NOMO-1 (cell line): ENCODE measurements at regions not wholly inside any gene's neighbourhood (a gene's known extent, or its start where the extent isn't known, plus 50 kb on each side); places are given as distances from the start of the nearest gene placed in this dataset.

ENCODE experiments used
- DNase-seq, 2 experiments: peaks; one replicate each; lab custom pipeline; 2025; ENCODE audit not compliant: unreplicated experiment in 2 of 2; lab: John Stamatoyannopoulos, UW

DNA sequence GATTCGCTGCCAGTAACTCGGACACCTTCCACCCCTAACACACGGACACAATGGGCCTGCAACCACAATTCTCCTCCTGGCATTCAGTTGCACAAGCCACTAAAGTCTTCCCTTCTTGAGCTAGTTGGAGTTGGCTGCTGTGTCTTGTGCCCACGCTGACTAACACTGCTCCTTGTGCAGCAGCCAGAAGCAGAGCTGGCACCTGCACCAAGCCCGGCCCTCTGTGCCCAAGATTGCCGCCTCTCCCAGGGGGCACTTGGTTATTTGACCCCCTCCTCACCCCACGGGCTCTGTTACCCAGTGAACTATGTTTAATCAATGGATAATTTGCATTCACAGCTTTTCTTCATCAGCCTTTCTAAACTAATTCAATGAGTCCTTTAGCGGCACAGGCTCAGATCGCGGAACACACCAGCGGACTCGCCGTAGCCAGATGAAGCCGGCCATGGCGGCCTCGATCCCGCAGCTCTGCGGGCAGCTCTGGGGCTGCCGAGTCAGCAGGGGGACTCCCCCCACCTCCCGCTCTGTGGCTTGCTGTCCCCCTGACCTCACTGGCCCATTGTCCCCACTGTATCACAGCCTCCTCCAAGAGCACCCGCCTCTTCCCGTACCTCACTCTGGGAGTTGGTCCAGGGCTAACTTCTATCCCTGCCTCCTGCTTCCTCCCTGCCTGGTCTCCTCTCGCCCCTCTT is 94.8 kb upstream of the AFDN start:
- no peak for DNase-seq

DNA sequence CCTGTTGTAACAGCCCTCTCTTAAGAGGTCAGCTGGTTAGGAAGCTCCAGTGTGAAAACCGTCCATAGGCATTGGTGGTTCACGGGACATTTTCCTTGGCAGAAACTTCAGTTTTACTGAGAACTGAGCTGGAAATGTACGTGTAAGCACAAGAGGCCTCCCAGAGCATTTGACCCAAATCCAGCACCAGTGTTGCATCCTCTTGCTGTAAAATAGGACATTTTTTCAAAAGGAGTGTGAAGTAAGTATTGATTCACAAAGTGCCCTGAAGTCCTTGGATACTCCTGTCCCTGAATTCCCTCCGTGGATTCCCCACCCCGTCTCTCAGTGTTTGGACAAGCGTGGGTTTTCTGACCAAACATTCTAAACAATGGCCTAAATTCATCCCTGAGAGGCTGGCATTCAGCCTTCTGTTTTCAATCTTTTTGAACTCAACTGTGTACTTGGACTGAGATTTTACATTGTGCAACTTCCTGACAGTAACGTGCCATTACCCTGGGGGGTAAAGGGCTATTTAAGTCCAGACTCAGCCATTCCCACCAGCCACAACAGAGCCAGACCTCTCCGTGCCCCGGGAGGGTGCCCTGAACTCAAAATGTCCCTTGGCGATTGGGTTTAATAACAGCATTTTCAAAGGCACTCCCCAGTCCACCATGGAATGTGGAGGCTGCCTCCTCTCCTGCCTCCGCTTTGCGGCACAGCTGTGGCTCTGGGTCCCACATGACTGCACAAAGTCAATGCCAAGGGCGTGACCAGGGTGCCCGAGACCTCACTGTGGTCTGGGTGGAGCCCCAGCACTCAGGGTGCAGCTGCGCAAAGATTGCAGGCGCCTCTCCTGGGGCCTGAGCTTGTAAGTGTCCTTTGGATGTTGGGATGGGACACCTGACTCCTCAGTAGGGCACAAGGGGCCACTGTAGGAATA is 92.7 kb upstream of the AFDN start:
- DNase-seq: no peak

DNA sequence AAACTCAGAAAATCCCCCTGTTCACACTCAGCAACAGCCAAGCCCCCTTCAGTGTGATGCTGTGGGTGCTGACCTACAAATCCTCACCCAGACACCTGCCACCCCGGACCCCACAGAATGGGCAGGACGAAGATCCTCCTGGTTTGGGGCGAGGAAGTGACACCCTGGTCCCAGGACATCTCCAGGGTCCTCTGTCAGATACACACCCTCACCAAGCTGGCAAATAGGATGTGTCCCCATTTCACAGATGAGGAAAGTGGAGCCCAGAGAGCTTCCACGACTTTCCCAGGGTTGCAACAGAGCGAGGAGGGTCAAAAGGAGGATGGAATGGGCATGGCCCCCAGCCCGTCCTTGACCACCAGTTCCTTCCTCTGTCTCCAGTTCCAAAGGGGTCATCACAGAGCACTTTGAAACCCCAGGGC is 92.0 kb upstream of the AFDN start:
- no peak for DNase-seq

DNA sequence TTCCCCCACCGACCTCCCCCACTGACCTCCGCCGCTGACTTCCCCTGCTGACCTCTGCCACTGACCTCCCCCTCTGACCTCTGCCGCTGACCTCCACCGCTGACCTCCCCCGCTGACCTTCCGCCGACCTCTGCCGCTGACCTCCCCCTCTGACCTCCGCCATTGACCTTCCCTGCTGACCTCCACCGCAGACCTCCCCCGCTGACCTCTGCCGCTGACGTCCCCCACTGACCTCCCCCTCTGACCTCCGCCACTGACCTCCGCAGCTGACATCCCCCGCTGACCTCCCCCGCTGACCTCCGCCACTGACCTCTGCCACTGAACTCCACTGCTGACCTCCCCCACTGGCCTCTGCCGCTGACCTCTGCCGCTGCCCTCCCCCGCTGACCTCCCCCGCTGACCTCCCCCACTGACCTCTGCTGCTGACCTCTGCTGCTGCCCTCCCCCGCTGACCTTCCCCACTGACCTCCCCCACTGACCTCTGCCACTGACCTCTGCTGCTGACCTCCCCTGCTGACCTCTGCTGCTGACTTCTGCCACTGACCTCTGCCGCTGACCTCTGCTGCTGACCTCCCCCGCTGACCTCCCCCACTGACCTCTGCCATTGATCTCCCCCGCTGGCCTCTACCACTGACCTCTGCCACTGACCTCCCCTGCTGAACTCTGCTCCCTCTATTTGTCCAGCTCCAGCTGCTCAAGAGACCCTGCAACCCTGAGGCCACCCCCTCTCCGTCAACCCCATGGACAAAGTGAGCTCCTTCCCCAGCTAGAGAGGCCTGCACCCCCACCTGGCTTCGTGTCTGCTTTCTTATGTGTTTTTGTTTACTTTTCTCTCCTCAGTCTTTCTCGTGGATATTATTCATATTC is 91.4 kb upstream of the AFDN start:
- DNase-seq: no peak

DNA sequence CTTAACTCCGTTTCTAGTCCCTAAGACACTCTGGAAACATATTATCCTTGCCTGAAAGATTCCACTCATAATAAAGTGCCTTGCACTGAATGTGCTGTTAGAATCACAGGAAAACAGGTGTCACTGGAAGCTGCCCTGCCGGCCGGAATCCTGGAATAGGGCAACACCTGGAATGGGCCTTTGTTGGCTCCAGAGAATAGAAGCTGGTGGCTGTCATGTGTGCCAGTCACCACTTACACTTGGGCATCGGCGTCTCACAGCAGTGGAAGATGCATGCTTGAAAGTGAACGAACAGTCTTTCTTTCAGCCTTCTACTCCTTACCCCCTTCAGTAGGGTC is 90.8 kb upstream of the AFDN start:
- no peak for DNase-seq

DNA sequence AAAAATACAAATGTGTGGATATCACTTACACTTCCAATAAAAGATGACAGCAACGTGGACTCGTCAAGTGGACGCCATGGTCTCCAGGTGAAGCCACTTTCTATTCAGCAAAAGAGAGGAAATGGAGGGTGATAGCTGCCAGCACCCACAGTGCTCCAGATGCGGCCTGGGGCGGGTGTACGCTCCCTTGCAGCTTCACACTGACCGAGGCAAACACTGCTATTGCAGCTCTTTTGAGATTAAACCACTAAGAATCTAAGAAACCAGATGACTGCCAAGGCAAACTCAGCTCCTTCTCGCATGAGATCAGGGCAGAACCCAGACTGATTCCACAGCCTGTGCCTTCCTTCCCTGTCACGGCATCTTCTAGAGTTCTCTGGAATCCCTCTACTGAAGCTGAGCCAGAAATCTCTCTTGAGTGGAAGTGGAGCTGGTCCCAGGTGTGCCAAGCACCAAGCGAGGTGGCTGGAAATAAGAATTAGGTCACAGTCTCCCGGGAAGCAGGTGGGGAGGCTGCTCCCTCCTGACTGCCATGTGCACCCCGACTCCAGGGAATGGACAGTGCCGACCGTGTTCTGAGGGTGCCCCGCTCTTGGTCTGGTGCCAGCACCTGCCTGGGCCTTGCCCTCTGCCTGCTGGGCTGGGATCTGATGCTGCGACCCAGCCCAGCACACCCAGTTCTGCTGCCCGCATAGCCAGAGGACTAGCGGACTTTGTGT is 90.1 kb upstream of the AFDN start:
- DNase-seq: no peak

DNA sequence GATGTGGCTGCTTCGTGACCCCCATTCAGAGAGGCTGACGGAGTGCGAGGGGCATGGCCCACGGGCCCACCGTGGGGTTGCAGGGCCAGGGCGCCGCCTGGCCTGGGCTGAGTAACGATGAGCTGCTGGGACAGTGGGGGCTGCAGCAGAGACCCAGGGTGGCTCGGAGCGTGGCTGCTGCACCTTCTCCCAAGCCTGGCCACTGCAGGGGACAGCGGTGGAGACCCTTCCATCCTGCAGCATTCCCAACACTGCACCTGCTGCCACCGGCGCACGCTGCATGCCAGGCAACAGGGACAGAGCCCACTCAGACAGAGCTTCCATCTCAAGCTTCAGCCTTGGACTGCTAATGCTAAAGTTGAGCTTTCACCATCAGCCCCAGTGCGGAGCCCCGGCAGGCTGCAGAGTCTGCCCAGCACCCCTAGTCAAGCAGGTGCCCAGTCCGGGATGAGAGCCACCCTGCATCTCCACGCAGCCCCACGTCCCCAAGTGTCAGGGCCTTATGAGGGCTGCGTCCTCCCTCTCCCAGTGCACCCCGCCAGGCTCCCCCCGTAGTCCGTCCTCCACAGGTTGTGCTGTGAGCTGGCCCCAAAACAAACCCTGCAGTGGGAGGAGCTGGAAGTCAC is 89.4 kb upstream of the AFDN start:
- no peak for DNase-seq

DNA sequence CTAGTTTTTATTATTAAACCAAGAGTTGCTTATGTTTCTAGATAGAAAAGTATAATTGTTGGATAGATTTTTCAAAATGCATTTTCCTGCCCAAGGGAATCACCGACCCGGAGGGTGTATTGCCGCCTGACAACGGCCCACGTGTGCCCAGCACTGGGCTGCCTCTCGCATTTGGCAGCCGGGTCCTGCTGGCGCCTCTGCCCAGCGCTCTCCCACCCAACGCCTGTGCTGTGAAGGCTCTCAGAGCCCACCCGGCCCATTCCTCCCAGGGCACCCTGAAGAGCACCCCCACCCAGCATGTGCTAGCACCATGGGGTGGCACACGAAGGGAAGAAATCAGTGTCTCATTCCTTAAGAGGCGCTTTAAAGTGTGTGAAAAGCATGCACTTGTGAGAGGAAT is 88.3 kb upstream of the AFDN start:
- DNase-seq: no peak

DNA sequence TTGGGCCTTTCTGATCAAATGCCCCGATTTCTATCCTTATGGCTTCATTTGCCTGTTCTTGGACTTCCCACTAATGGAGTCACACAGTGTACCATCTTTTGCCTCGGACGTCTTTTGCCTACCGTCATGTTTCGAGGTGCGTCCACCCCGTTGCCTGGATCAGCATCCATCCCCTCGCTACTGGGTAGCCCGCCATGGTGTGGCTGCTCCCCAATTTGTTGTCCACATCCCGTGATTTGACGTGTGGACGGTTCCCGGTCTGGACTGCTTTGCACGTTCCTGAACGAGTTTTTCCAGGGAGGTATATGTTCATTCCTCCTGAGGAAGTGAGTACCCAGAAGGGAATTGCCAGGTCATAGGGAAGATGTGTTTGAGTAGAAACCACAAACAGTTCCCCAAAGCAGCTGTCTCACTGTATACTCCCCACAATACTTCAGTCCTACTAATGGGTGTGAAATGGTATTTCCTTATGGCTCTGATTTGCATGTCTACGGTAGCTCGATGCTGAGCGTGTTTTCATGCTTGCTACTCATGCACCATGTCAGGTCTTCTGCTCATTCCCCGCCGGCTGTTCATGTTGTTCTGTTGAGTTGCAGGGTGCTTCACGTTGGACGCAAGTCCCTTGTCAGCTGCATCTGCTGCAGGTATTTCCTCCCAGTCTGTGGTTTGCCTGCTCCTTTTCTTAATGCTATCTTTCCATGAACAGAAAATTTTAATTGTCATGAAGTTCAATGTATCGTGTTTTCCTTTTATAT is 86.8 kb upstream of the AFDN start:
- no peak for DNase-seq

DNA sequence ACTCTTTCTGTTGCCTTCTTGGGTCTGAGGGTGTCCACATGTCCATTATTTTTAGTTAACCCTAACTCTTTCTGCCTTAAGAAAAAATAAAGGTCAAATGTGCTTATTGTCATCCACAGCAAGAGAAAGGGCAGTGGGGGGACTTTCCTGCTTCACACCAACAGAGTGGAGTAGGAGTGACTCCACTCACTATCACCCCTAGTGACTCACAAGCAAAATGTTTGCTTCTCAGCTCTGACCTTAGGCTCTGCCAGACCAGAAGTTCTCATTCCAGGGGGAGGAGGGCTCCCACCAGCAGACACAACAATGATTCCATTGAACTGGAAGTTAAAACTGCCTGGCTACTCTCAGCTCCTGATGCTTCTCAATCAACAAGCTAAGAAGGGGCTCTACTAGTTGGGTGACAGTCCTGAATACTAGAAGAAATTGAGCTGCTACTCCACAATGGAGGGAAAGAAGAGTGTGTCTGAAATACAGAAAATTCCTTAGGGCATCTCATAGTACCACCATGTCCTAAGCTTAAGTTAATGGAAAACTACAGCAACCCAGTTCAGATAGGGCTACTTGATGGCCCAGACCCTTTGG is 83.9 kb upstream of the AFDN start:
- DNase-seq: no peak

DNA sequence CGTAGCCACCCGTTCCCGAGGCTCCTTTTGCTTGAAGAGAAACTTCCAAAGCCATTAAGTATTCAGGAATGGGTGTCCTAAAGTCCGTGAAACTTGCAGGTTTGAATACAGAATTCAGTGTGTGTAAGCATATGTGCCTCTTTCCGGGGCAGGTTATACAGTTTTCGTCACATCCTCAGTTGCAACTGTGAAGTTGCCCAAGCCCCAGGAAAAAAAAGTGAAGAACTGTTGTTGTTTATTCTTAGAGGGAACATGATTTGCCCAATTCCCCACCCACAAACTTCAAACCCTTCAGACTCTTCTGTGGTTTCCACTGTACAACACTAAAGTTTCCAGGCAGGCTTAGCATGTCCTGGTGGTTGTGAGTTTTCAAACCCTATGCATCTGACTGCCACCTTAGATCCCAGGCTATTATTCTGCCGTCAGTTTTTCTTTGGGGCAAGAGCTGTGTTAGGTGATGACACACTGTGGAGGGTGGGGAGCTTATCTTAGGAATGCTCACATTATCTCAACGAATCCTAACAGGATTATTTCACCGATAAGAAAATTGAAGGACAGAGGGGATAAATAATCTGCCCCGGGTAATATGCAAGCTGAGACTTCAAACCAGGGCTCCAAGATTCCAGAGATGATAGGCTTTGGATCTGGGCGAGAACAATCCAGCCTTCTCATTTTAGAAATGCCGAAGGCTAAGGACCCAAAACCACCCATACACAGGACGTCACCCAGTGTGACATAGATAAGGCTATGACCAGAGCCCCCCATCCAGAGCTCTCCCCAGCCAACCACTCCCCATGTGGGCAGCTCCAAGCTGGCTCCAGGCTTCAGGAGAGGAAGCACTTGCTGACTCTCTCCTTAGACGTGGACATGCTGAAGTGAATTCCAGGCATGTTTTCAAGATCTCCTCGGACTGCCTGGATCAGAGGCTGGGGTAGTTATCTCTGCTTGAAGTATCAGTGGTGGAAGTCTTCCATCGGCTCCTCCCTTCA is 81.7 kb upstream of the AFDN start:
- DNase-seq: peak in 1 of 2 experiments; percentile 11

DNA sequence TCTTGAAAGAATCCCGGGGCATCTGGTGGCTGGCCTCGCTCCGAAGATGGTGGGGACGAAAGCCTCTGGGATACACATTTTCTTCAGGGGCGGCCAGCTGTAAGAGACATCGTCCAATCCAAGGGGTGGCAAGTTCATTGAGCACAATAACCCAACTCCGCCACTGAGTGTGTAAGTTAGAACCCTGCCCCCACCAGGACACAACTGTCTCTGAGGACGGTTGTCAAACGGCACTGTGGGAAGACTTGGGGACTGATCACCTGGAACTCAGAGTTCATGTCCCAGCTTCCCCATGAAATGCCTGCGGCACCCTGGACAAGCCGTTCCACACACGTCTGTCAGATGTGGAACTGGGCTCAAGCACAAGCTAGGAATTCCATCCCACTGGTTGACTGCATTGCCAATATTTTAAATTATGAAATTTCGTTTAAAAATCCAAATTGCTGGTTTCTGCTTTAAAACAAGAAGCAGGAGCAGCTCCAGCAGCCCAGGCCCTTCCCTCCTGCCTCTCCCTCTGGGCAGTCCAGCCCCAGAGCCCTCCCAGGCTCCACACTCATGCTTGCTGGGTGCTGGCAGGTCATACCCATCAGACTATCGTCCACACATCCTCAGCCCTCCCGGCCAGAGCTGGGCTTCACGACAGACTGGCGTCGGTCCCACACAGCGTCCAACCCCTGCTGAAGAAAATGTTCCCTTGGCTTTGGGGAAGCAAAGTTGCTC is 80.9 kb upstream of the AFDN start:
- no peak for DNase-seq

DNA sequence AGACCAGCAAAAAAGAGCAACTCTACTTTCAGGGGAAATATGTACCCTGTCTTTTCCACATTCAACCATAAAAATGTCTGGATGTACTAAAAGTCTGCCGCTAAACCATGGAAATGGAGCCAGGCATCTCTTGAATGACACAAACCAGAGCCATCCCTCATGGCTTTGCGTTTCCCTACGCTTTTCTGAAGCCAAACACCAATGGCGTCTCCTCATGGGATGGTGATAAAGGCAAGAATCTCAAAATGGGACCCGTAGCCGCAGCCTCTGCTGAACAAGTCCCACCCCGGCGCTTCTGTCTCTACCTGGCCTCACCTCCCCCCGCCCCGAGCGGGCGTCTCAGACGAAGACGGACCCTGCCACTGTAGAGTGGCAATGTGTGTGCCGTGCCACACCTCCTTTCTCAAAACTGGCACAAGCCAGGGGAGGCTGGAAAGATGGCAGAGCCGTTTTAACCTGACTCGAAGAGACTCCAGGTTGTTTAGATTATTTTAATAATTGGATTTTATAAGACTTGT is 80.3 kb upstream of the AFDN start:
- no peak for DNase-seq

DNA sequence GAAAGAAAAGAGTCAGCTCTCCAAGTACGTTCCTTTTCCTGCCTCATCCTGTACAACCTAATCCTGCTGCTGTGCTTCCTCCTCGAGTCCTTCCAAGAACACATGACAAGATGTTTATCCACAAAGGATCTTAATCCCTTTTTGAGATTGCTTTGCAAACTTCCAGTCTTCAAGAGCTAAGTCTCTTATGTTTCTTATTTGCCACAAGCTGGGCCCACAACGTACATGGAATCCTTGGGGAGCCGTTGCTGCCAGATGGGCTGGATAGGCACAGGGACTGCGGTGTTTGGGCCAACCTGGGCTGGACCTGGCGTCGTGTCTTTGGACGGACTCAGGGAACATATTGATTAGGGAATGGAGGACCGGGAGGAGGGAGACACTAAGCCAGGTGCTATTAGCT is 79.7 kb upstream of the AFDN start:
- no peak for DNase-seq

DNA sequence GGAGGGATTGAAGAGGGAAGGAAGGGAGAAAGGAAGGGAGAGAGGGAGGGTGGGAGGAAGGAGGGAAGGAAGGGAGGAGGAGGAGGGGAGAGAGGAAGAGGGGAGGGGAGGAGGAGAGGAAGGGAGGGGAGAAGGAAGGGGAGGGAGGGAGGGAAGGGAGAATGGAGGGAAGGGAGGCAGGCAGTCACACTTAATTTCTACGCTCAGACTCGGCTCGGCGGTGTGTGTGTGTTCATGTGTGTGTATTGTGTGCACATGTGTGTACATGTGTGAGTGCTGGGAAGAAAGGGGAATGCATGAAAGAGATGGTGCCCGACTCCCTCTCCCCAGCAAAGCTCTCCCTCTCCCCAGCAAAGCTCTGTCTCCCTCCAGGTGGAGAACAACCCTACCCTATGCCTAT is 79.1 kb upstream of the AFDN start:
- no peak for DNase-seq

DNA sequence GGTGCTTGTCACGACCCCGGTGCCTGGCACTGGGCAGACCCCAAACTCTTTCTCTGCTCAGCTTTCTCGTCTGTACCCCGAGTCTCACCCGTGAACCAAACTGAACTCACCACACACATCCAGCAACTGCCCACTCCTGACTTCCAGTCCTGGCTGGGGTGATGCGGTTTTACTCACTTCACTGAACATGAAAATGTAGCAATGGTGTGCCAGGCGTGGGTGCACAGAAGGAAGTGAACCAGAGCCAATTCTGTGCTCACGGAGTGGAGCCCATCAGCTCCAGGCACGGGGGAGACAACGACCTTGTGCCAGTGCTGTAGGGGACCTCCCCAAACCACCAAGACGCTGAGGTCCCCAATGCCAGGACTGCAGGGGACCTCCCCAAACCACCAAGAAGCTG is 78.7 kb upstream of the AFDN start:
- DNase-seq: no peak
